Smooth muscle cell (in vitro differentiated cells): ENCODE measurements at regions not wholly inside any gene's neighbourhood (a gene's known extent, or its start where the extent isn't known, plus 50 kb on each side); places are given as distances from the start of the nearest gene placed in this dataset.

Experiments used
- DNase-seq: peaks from one replicate; lab custom pipeline; 2025; ENCODE audit not compliant: unreplicated experiment; lab: John Stamatoyannopoulos, UW
- H2AFZ ChIP-seq: fragments of 200-600 bp; sonication (generic); 2 replicates; pipeline ENCODE4 v1.6.0; 2016; ENCODE audit warnings: antibody characterized with exemption, low read depth, mild to moderate bottlenecking
- H3F3A ChIP-seq: fragments of 200-600 bp; sonication (generic); 2 replicates; pipeline ENCODE4 v1.6.0; 2017; ENCODE audit warnings: antibody characterized with exemption, low read depth
- H3K27ac ChIP-seq: fragments of 200-600 bp; sonication (generic); 2 replicates; pipeline ENCODE4 v1.5.1; 2016; ENCODE audit warnings: low read depth, mild to moderate bottlenecking
- H3K27me3 ChIP-seq: fragments of 200-600 bp; sonication (generic); 2 replicates; pipeline ENCODE4 v1.6.1; 2016; ENCODE audit warnings: low read depth, mild to moderate bottlenecking
- H3K36me3 ChIP-seq: fragments of 200-600 bp; sonication (generic); 2 replicates; pipeline ENCODE4 v1.5.1; 2016; ENCODE audit warnings: low read depth
- H3K4me1 ChIP-seq: fragments of 200-600 bp; sonication (generic); 2 replicates; pipeline ENCODE4 v1.5.1; 2016; ENCODE audit warnings: low read depth
- H3K4me2 ChIP-seq: fragments of 200-600 bp; sonication (generic); 2 replicates; pipeline ENCODE4 v1.6.0; 2016; ENCODE audit warnings: mild to moderate bottlenecking
- H3K4me3 ChIP-seq: fragments of 200-600 bp; sonication (generic); 2 replicates; pipeline ENCODE4 v1.5.1; 2016; ENCODE audit warnings: mild to moderate bottlenecking
- H3K79me2 ChIP-seq: fragments of 200-600 bp; sonication (generic); 2 replicates; pipeline ENCODE4 v1.6.0; 2016; ENCODE audit warnings: low read depth, mild to moderate bottlenecking
- H3K9ac ChIP-seq: fragments of 200-600 bp; sonication (generic); 2 replicates; pipeline ENCODE4 v1.6.0; 2016; ENCODE audit warnings: low read depth
- H3K9me3 ChIP-seq: fragments of 200-600 bp; sonication (generic); replicated peaks from 2 replicates; pipeline ENCODE4 v1.5.1; 2016; ENCODE audit warnings: low read depth
- H4K20me1 ChIP-seq: fragments of 200-600 bp; sonication (generic); 2 replicates; pipeline ENCODE4 v1.6.0; 2016; ENCODE audit warnings: low read depth
- CTCF ChIP-seq: fragments of 200-600 bp; sonication (generic); IDR thresholded peaks from 2 replicates; pipeline ENCODE4 v1.5.1; 2017; ENCODE audit warnings: borderline replicate concordance, mild to moderate bottlenecking, antibody characterized with exemption; ENCODE audit not compliant: insufficient read depth, poor library complexity, severe bottlenecking
- WGBS: methylation state at CpG from one replicate; pipeline ENCODE4 v1.1.7; 2016; ENCODE audit warnings: low lambda C conversion rate; 5-methylcytosine and 5-hydroxymethylcytosine counted together

GRCh38 chr11:116217006-116217405 lies 555.8 kb downstream of the BUD13 start:
- Histone ChIP-seq H3K4me2 (no peak overlapping the region), H3K36me3 (no peaks in the 10 kb centered on the region), H3K9me3 (no peaks in the 10 kb centered on the region), H3K4me3 (no peak overlapping the region), H3K27ac (no peak overlapping the region), H3K27me3 (peaks cover 7% of the 10 kb centered on the region), H3K79me2 (no peaks in the 10 kb centered on the region), H3K4me1 (no peaks in the 10 kb centered on the region), H3K9ac (no peak overlapping the region), H4K20me1 (no peaks in the 10 kb centered on the region), H3F3A (no peaks in the 10 kb centered on the region), H2AFZ (no peak overlapping the region)
- DNase-seq: no peak
- TF ChIP-seq CTCF: no peak
- 91% methylated on average over 6 of the region's 6 CpGs for WGBS

GRCh38 chr11:116215471-116216113 lies 557.2 kb downstream of the BUD13 start:
- Histone ChIP-seq H3K36me3 (no peaks in the 10 kb centered on the region), H3F3A (no peaks in the 10 kb centered on the region), H3K27ac (no peak overlapping the region), H3K4me2 (no peak overlapping the region), H3K79me2 (no peaks in the 10 kb centered on the region), H3K4me1 (no peaks in the 10 kb centered on the region), H3K27me3 (peaks cover 7% of the 10 kb centered on the region), H3K9ac (no peak overlapping the region), H3K4me3 (no peak overlapping the region), H4K20me1 (no peaks in the 10 kb centered on the region), H3K9me3 (no peaks in the 10 kb centered on the region), H2AFZ (no peak overlapping the region)
- DNase-seq: no peak
- 86% methylated on average over 4 of the region's 4 CpGs for WGBS
- TF ChIP-seq CTCF: no peak

DNA sequence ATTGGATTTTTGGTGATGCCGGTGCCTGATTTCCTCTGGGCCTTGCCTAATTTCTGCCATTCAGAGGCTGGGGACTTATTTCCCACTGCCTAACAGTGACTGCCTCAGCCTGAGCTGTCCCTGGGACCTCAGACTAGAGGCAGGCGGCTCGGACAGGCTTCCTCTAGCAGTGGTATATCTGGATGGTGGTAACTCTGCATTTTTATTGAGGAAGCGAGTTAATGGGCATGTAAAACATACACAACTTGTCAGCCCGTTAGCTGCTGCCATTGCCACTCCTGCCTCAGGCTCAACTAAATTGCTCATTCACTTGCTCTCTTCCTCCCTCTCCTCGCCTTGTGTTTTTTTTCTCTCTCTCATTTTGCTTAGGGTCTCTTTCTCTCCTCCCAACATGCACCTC lies 561.6 kb downstream of the BUD13 start:
- H3K4me1 ChIP-seq: no peaks in the 10 kb centered on the region
- no peak for TF ChIP-seq CTCF
- H4K20me1 ChIP-seq: no peaks in the 10 kb centered on the region
- H3K36me3 ChIP-seq: no peaks in the 10 kb centered on the region
- 27% methylated on average over 6 of the region's 6 CpGs for WGBS
- no peak overlapping the region for H3K27ac ChIP-seq
- no peaks in the 10 kb centered on the region for H3F3A ChIP-seq
- H3K9ac ChIP-seq: no peak overlapping the region
- no peak overlapping the region for H3K4me2 ChIP-seq
- H3K4me3 ChIP-seq: no peak overlapping the region
- no peak overlapping the region for H2AFZ ChIP-seq
- no peak for DNase-seq
- no peaks in the 10 kb centered on the region for H3K79me2 ChIP-seq
- H3K27me3 ChIP-seq: no peaks in the 10 kb centered on the region
- H3K9me3 ChIP-seq: no peaks in the 10 kb centered on the region

DNA sequence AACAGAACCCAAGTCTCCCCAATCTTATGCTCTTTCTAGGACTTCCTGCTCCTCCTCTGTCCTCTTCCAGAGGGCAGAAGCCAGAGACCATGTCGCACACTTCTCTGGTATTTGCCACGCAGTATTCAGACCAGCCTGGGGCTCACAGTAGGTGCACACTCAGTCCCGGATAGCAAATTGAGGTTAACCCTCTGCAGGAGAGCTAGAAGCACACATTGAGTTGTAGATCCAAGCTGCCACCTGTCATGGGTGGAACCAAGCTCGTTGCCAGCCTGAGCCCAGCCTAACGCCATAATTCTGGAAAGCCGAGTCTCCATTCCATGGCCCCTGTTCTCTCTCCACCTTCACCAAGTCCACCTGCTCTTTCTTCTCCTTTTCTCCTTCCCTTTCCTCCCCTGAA lies 562.1 kb downstream of the BUD13 start:
- H3K27me3 ChIP-seq: no peaks in the 10 kb centered on the region
- 95% methylated on average over 6 of the region's 6 CpGs for WGBS

More for the DNA sequence above, 562.1 kb downstream of the BUD13 start:
- no peak overlapping the region for H3K4me2 ChIP-seq
- H3K36me3 ChIP-seq: no peaks in the 10 kb centered on the region
- no peaks in the 10 kb centered on the region for H3K9me3 ChIP-seq
- no peak overlapping the region for H3K4me3 ChIP-seq
- no peak for TF ChIP-seq CTCF
- H3K79me2 ChIP-seq: no peaks in the 10 kb centered on the region
- no peaks in the 10 kb centered on the region for H3F3A ChIP-seq
- no peak for DNase-seq
- no peak overlapping the region for H3K27ac ChIP-seq
- H3K9ac ChIP-seq: no peak overlapping the region
- no peaks in the 10 kb centered on the region for H4K20me1 ChIP-seq
- H2AFZ ChIP-seq: no peak overlapping the region
- no peaks in the 10 kb centered on the region for H3K4me1 ChIP-seq
